Upper lobe of left lung (tissue), 4 donors: ENCODE measurements at regions not wholly inside any gene's neighbourhood (a gene's known extent, or its start where the extent isn't known, plus 50 kb on each side); places are given as distances from the start of the nearest gene placed in this dataset.

Experiments
- CTCF ChIP-seq, 6 experiments: fragments of 450-650 bp in 4 of 6; fragments of 200-600 bp in 2 of 6; sonication (generic) in 2 of 6; IDR thresholded peaks; one replicate each; pipeline ENCODE4 v1.5.1; 2016 to 2019; ENCODE audit warnings: antibody characterized with exemption in 6 of 6
- EP300 ChIP-seq, 4 donors: sonication (generic); formaldehyde crosslinking; IDR thresholded peaks; one replicate each; pipeline ENCODE4 v1.5.1; 2017; ENCODE audit warnings: antibody characterized with exemption in 4 of 4, control low read depth in 2 of 4

GRCh38 chr14:38608244-38608643 lies 352.4 kb upstream of the CLEC14A start:
- TF ChIP-seq CTCF (IDR thresholded peaks at IDR 0.05), result no peak
- TF ChIP-seq EP300 (IDR thresholded peaks at IDR 0.05), result no peak
